Central memory CD4-positive, alpha-beta T cell (primary cell): ENCODE measurements at regions not wholly inside any gene's neighbourhood (a gene's known extent, or its start where the extent isn't known, plus 50 kb on each side); places are given as distances from the start of the nearest gene placed in this dataset.
"Not testable (repeated sequence)": the region's sequence is repeated elsewhere in the genome, so short reads cannot be mapped to it uniquely, and the experiment has no call there.

Source experiments
- DNase-seq: peaks from one replicate; pipeline ENCODE4 v3.0.0; 2022

GRCh38 chr2:56519806-56520205 is 336.0 kb downstream of the CCDC85A start:
- DNase-seq: no peak

DNA sequence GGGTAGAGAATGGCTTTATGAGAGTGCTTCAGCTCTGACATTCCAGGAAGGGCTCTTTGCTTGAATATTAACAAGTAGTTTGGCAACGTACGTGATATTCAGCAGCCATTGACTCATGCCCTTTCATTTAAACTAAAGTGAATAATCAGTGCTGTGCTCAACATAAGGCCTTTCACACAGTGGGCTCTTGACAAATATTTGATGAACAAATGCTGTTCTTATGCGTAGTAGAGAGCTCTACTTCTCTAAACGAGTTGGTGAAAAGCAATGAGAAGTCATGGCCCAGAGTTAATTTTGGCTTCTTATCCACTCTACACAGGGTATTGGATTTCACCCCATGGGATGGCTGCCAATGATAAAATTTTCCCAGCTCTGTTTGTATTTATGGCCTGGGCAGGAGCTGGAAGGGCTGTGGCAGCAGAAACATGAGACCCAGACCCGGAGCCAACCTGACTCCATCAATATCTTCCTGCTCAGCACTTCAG is 338.9 kb downstream of the CCDC85A start:
- no peak for DNase-seq

- DNase-seq: no peak
These were observed 340.0 kb downstream of the CCDC85A start for GRCh38 chr2:56523816-56524215.

DNA sequence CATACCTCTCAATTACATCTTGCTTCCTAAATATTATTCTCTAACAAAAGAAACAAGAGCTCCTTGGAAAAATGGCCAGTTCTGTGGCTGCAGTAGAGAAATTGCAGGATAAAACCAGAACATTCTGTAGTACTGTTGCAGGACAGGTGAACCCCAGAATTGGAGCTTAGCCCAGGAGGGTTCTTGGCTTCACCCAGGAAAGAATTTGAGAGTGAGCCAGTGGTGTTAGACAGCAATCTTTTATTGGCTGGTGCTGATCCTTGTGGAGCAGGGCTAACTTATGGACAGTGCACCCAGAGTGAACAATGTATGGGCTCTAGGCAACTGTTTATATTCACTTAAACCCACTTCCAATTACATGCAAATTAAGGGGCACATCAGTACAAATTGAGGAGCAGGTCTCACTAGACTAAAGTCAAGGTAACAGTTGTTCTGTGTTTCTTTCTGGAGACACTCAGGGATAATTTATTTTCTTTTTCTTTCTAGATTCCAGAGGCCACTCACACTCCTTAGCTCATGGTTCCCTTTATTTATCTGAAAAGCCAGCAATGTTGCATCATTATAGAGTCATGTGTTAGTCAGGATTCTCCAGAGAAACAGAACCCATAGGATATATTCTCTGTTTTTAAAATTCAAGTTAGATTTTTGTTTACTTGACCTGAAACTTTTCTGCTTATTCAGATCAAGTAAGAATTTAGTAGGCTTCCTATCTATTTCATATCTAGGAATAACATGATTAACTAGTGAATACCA is 348.1 kb downstream of the CCDC85A start:
- no peak for DNase-seq

GRCh38 chr2:56534321-56534720 is 350.5 kb downstream of the CCDC85A start:
- DNase-seq: no peak

DNA sequence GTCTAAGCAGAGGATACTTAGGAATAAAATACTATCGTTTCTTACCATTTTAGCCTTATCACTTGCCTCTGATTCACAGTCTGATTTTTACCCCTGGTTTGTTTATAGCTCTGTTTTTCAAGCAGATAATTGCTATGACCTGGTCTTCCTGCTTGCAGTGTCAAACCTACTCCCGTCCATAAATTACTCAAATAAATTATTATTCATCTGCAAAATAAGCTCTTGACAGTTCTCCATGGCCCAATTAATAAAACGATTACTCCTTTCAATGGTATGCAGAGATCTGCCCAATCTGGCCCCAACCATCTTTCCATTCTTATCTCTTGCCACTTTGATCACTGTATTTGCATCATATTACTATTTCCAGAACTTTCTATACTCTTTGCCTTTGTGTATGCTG is 354.0 kb downstream of the CCDC85A start:
- DNase-seq: no peak

- no peak for DNase-seq
These were observed 355.8 kb downstream of the CCDC85A start for GRCh38 chr2:56539618-56540017.

- no peak for DNase-seq
These were observed 356.7 kb downstream of the CCDC85A start for GRCh38 chr2:56540467-56540866.

DNA sequence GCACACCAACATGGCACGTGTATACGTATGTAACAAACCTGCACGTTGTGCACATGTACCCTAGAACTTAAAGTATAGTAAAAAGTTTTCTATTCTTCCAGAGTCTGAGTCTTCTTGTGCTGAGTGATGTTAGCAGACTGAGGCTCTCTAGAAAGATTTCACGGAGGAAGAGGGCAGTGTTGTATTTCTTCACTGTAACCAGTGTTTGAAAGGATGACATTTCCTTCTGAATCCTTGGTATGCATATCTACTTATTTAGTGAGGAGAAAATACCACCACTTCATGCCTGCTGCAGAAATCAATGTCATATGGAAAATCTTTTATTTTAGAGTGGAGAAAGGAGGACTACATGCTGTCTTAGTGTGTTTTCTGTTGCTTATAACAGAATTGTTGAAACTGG is 357.1 kb downstream of the CCDC85A start:
- DNase-seq: no peak

GRCh38 chr2:56542213-56542612 is 358.4 kb downstream of the CCDC85A start:
- no peak for DNase-seq

GRCh38 chr2:56565143-56565542 is 381.4 kb downstream of the CCDC85A start:
- DNase-seq: no peak

GRCh38 chr2:56571074-56571473 is 387.3 kb downstream of the CCDC85A start:
- DNase-seq: no peak

DNA sequence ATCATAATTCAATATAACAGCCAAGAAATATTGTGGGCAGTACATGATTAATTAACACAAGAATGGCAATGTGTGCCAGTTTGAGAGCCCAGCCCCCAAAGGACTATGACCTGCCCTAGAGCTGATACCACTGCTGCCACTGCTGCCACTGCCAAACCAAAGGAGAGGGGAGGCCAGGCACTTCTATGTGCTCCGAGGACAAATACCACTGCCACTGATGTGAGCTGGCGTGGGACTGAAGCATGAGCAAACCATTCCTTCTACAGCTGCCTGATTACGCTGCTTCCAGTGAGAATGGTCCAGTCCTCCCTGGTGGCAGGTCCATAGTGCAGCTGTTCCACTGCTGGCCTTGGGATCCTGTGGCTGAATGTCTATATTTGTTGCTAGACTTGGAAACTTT is 392.2 kb downstream of the CCDC85A start:
- DNase-seq: no peak

DNA sequence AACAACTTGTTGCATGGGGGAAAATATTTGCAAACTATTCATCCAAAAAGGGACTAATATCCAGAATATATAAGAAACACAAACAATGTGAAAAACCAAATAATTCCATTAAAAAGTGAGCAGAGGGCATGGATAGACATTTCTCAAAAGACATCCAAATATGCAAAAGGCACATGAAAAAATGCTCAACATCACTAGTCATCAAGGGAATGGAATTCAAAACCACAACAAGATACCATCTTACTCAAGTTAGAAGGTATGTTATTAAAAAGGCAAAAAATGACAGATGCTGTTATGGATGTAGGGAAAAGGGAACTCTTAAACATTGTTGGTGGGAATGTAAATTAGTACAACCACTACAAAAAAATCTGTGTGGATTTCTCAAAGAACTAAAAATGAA is 396.5 kb downstream of the CCDC85A start:
- no peak for DNase-seq

- no peak for DNase-seq
These were observed 398.8 kb downstream of the CCDC85A start for GRCh38 chr2:56582570-56582969.

GRCh38 chr2:56583796-56584315 is 400.1 kb downstream of the CCDC85A start:
- no peak for DNase-seq

DNA sequence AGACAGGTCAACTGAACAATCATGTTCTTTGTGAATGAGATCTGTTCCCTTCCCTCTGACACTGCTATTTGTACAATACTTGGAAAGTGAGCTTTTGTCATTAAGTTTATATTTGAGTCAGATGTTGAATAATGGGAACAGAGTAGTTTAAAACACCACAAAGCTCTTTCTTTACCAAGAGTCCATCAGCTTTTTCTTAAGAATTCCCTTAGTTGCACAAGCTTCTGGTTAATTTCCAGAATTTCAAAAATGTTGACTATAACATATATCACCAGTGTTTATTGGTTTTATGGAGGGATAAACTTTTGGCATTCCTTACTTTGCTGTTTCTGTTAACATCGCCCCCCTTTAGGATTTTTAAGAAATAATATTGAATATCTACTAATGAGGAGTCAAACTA is 403.7 kb downstream of the CCDC85A start:
- no peak for DNase-seq

DNA sequence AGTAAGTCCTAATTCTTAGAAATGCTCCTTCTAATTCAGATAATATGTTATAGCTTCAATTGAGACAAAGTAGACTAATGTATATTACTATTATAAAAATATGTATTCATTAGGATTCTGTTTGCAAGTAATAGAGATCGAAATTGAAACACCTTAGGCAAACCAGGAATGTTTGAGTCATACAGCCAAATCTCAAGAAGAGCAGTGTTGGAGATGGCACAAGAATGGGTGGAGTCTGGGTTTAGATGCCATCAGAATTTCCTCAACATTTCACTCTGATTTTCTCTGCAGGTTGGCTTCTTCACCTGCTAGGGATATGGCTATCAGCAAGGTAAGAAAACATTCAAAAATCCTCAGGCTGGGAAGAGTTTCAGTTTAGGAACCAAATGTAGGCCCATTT is 405.4 kb downstream of the CCDC85A start:
- no peak for DNase-seq

- no peak for DNase-seq
These were observed 406.0 kb downstream of the CCDC85A start for GRCh38 chr2:56589835-56590234.

DNA sequence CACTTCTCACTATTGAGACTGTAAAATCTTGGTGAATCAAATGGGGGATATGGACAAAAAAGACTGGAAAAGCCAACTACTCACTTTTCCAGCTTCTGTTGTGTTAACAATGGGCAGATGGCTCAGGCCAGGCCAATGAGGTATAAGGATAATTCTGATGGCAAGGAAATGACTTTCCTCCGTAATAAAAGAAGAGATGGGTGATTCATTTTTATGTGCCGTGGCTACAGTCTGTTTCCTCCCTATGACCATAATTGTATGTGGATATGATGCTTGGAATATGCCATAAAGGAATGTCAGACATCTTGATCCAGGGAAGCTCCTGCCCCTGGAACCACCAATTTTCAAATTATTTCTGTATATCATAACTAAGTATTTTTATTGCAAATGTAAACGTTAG is 406.8 kb downstream of the CCDC85A start:
- DNase-seq: no peak

DNA sequence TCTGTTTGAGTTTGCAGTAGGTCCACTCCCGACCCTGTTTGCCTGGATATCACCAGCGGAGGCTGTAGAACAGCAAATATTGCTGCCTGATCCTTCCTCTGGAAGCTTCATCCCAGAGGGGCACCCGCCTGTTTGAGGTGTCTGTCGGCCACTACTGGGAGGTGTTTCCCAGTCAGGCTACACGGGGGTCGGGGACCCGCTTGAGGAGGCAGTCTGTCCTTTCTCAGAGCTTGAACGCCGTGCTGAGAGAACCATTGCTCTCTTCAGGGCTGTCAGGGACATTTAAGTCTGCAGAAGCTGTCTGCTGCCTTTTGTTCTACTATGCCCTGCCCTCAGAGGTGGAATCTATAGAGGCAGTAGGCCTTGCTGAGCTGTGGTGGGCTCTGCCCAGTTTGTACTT is 422.3 kb downstream of the CCDC85A start:
- DNase-seq: not testable (repeated sequence)

DNA sequence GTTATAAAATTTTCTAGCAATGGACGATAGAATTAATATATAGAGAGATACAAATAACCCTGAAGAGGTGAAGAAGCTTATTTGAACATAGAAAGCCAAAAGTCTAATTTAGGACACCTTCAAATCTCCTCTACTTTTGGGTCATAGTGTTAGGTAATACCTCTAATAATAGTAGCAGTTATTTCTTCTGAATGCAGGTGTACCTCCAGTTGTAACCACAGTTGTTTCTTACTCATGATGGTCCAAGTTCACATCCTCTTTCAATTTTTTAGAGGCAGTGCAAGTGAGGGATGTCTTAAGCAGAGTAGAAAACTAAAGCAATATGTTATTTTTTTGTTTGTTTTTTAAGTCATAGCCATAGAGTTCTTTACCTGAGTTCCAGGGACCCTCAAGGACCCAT is 429.5 kb downstream of the CCDC85A start:
- no peak for DNase-seq

- DNase-seq: no peak
These were observed 430.1 kb downstream of the CCDC85A start for GRCh38 chr2:56613920-56614319.

DNA sequence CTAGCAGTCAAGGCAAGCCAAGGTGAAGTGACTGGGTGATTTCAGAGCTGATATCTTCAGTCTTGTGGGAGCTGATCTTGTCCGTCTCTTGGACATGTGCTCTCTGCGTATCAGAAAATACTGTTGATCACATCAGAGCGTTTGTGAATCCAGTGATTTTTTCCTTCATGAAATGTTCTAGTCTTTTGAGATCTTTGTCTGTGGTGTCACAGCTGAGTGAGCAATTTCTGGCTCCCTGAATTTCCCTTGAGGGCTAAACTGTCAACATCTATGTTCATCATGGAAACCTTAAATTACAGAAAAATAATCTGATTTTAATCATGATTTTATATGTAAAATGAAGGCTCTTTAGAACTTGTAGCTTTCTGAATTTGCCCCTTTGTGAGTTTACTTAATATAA is 432.0 kb downstream of the CCDC85A start:
- DNase-seq: no peak

GRCh38 chr2:56624181-56624580 is 440.4 kb downstream of the CCDC85A start:
- DNase-seq: no peak
